Activated CD4-positive, alpha-beta T cell treated with anti-CD3 and anti-CD28 coated beads, Interleukin-2, Interleukin-4, amounts not matched to agents 100 ng/mL and 50 ng/mL, durations not matched to agents 16 hours and 8 hours (primary cell): ENCODE measurements at regions not wholly inside any gene's neighbourhood (a gene's known extent, or its start where the extent isn't known, plus 50 kb on each side); places are given as distances from the start of the nearest gene placed in this dataset.

ENCODE experiments used
- DNase-seq: peaks from one replicate; pipeline ENCODE4 v3.0.0-alpha.2; 2020; ENCODE audit warnings: low spot score

- DNase-seq: no peak
Measured at GRCh38 chr19:16022681-16023080, 53.6 kb upstream of the TPM4 start.

- no peak for DNase-seq
Measured at GRCh38 chr19:16023146-16023915, 53.0 kb upstream of the TPM4 start.

DNA sequence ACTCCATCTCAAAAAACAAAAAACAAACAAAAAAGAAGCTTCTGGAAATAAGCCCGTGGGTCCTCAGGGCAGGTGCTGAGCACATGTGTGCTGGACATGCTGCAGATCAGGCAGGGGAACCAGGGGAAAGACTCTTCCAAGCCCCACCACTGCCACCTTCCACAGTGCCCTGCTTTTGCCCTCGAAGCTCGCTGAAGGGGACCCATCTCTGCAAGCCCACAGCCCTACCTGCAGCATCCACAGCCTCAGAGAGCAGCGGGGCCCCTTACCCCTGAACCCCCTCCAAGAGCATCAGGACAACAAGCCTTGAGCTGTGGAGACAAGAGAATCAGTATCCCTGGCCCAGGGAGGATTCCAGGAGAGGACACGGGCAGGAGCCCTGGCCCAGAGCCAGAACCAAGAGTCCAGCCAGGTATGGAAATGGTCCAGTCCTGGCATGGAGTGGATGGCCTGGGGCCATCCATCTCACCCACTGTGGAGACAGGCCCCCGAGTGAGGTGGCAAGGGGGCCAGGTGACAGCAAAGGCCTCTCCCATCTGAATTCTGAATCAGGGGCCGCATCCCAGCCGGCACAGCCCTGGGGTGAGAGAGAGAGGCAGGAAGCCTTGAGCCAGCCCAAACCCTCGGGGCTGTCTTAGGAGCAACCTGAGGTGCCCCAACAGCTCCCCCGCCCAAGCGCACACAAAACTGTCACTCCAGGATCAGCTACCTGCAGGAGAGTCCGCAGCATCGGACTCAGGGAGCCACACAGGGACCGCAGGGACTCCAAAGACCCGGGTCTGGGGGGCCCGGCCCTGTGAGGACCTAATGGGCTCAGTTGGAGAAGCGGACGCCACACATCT lies 51.8 kb upstream of the TPM4 start:
- DNase-seq: no peak

DNA sequence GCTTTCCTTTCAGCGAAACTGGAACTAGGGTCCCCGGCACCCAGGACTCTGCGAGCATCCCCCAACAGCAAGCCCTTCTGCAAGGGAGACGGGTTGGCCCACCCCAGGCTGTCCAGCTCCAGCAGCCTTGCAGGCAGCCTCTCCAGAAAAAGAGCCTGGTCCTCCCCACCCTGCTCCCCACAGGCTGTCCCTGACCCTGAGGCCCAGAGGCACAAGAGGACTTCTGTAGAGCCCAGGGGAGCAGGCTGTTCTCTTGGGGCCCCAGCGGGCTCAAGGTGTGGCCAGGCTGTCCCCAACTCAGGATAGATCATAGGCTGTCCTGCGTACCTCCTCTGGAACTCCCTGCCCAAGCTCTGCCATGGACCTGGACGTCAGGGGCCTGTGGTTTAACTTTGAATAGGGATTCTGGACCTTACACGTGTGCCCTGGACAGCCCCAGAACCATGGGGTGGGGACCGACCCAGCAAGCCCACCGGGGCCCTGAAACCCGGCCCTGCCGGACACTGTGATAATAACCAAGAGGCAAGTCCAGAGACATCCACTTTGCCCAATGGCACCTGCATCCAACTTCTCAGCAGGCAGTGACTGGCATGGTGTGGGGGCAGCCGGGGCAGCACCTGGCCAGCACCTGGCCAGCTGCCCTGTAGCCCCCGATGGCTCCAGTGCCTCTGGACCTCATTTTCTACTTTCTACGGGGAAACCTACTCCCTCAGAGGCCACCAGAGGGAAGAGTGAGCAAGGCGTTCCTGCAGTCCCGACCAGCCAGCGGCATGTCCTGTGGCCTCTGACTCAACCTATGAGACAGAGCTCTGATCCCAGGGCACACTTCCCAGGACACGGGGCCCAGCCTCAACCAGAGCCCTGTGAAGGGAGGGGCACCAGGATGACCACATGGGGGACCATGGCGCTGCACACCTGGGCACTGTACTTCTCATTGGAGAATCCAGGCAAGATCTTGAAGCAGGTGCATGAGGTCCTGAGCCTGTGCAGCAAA lies 50.9 kb upstream of the TPM4 start:
- no peak for DNase-seq

DNA sequence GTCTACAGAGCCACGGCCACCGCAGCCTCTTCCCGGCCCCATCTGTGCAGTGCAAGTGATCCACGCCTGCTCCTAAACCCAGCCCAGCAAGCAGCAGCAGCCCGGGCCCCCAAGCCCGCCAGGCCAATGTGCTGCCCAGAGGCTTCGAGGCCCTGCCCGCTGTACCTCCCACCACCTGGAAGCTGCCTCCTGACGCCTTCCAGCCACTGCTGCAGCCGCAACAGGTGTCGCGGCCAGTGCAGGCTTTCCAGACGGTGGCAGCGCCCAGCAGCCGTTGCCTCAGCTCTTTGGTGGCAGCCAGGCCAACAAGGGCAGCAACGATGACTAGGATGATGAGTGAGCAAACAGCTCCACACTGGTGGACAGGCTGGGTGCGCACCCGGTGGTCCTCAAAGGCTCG lies 50.2 kb upstream of the TPM4 start:
- no peak for DNase-seq
